HepG2 (cell line): ENCODE measurements at regions not wholly inside any gene's neighbourhood (a gene's known extent, or its start where the extent isn't known, plus 50 kb on each side); places are given as distances from the start of the nearest gene placed in this dataset.

ENCODE experiments used
- ATF3 ChIP-seq: sonication (generic); formaldehyde crosslinking; IDR thresholded peaks from 2 replicates; pipeline ENCODE4 v1.4.0; 2020; ENCODE audit warnings: missing genetic modification reagents
- BCL6 ChIP-seq: IDR thresholded peaks from 2 replicates; pipeline ENCODE4 v1.6.1; 2016; ENCODE audit warnings: missing genetic modification reagents, missing compliant biosample characterization
- CBX1 ChIP-seq: IDR thresholded peaks from one replicate; pipeline ENCODE4 v1.6.1; 2016; ENCODE audit warnings: antibody characterized with exemption, low read depth
- HHEX ChIP-seq: IDR thresholded peaks from 2 replicates; pipeline ENCODE4 v1.6.1; 2016; ENCODE audit warnings: control low read depth
- IKZF4 ChIP-seq: sonication (generic); formaldehyde crosslinking; IDR thresholded peaks from 2 replicates; pipeline ENCODE4 v1.5.1; 2020; ENCODE audit warnings: borderline replicate concordance, mild to moderate bottlenecking, low read depth, missing genetic modification reagents; ENCODE audit errors: not compliant biosample characterization
- JUNB ChIP-seq: sonication (generic); formaldehyde crosslinking; IDR thresholded peaks from 2 replicates; pipeline ENCODE4 v1.8.0; 2022; ENCODE audit warnings: missing genetic modification reagents, mild to moderate bottlenecking, borderline replicate concordance
- KAT7 ChIP-seq: IDR thresholded peaks from 2 replicates; pipeline ENCODE4 v1.6.1; 2018; ENCODE audit warnings: borderline replicate concordance, missing compliant biosample characterization
- KDM1A ChIP-seq: IDR thresholded peaks from 2 replicates; pipeline ENCODE4 v1.6.1; 2016; ENCODE audit warnings: missing compliant biosample characterization
- KMT2B ChIP-seq: IDR thresholded peaks from 2 replicates; pipeline ENCODE4 v1.6.1; 2016; ENCODE audit warnings: missing genetic modification reagents, missing compliant biosample characterization
- MATR3 ChIP-seq: sonication (generic); formaldehyde crosslinking; IDR thresholded peaks from 2 replicates; pipeline ENCODE4 v1.4.0; 2020; ENCODE audit warnings: missing genetic modification reagents
- MED13 ChIP-seq: sonication (generic); formaldehyde crosslinking; IDR thresholded peaks from 2 replicates; pipeline ENCODE4 v1.5.0; 2020; ENCODE audit warnings: missing genetic modification reagents
- NFE2L2 ChIP-seq: fragments of 150-350 bp; IDR thresholded peaks from 2 replicates; pipeline ENCODE4 v1.6.1; 2014; ENCODE audit warnings: low read length
- PHF5A ChIP-seq: IDR thresholded peaks from one replicate; pipeline ENCODE4 v1.6.1; 2018; ENCODE audit warnings: low read depth, missing genetic modification reagents; ENCODE audit not compliant: unreplicated experiment
- PRMT3 ChIP-seq: sonication (generic); formaldehyde crosslinking; IDR thresholded peaks from 2 replicates; pipeline ENCODE4 v1.8.1; 2022; ENCODE audit warnings: low read depth, mild to moderate bottlenecking, moderate library complexity, missing genetic modification reagents, borderline replicate concordance
- RFXAP ChIP-seq: sonication (generic); formaldehyde crosslinking; IDR thresholded peaks from 2 replicates; pipeline ENCODE4 v1.4.0; 2020; ENCODE audit warnings: missing genetic modification reagents, borderline replicate concordance
- SNRNP70 ChIP-seq: fragments of 200-400 bp; formaldehyde crosslinking; IDR thresholded peaks from 2 replicates; pipeline ENCODE4 v1.6.1; 2017; ENCODE audit warnings: mild to moderate bottlenecking, low read depth, low read length, moderate library complexity
- SP140L ChIP-seq: sonication (generic); formaldehyde crosslinking; IDR thresholded peaks from 2 replicates; pipeline ENCODE4 v1.4.0; 2020; ENCODE audit warnings: missing genetic modification reagents, borderline replicate concordance
- TFAP4 ChIP-seq: sonication (generic); IDR thresholded peaks from 2 replicates; pipeline ENCODE4 v1.6.1; 2016; ENCODE audit warnings: low read depth, borderline replicate concordance
- ZNF138 ChIP-seq: sonication (generic); formaldehyde crosslinking; IDR thresholded peaks from 2 replicates; pipeline ENCODE4 v1.5.0; 2020; ENCODE audit warnings: mild to moderate bottlenecking, low read depth, missing genetic modification reagents
- ZNF205 ChIP-seq: IDR thresholded peaks from 2 replicates; pipeline ENCODE4 v1.6.1; 2018; ENCODE audit warnings: missing biosample characterization, missing genetic modification reagents
- ZNF225 ChIP-seq: sonication (generic); formaldehyde crosslinking; IDR thresholded peaks from 2 replicates; pipeline ENCODE4 v1.4.0; 2020; ENCODE audit warnings: mild to moderate bottlenecking, missing genetic modification reagents
- ZNF382 ChIP-seq: sonication (generic); formaldehyde crosslinking; IDR thresholded peaks from 2 replicates; pipeline ENCODE4 v1.5.0; 2020; ENCODE audit warnings: missing genetic modification reagents, mild to moderate bottlenecking, borderline replicate concordance
- ZNF547 ChIP-seq: sonication (generic); formaldehyde crosslinking; IDR thresholded peaks from 2 replicates; pipeline ENCODE4 v1.5.1; 2020; ENCODE audit warnings: mild to moderate bottlenecking, missing genetic modification reagents
- ZNF772 ChIP-seq: sonication (generic); formaldehyde crosslinking; IDR thresholded peaks from 2 replicates; pipeline ENCODE4 v1.5.0; 2020; ENCODE audit warnings: mild to moderate bottlenecking, missing genetic modification reagents
- ZNF782 ChIP-seq: sonication (generic); formaldehyde crosslinking; IDR thresholded peaks from 2 replicates; pipeline ENCODE4 v1.4.0; 2020; ENCODE audit warnings: missing genetic modification reagents, mild to moderate bottlenecking, borderline replicate concordance
- ZNF879 ChIP-seq: sonication (generic); formaldehyde crosslinking; IDR thresholded peaks from 2 replicates; pipeline ENCODE4 v1.8.1; 2023; ENCODE audit warnings: missing genetic modification reagents
- TF ChIP-seq, protein P1 (sequence below), 2 experiments: fragments of 450-650 bp in 1 of 2; sonication (generic) in 1 of 2; formaldehyde crosslinking; IDR thresholded peaks; 2 replicates each; pipeline versions ENCODE4 v1.5.0 to v1.8.0; 2020 to 2022; ENCODE audit warnings: mild to moderate bottlenecking in 1 of 2, missing genetic modification reagents in 1 of 2
- TF ChIP-seq, protein P2 (sequence below): sonication (generic); formaldehyde crosslinking; IDR thresholded peaks from 2 replicates; pipeline ENCODE4 v1.4.0; 2020; ENCODE audit warnings: missing genetic modification reagents, borderline replicate concordance

DNA sequence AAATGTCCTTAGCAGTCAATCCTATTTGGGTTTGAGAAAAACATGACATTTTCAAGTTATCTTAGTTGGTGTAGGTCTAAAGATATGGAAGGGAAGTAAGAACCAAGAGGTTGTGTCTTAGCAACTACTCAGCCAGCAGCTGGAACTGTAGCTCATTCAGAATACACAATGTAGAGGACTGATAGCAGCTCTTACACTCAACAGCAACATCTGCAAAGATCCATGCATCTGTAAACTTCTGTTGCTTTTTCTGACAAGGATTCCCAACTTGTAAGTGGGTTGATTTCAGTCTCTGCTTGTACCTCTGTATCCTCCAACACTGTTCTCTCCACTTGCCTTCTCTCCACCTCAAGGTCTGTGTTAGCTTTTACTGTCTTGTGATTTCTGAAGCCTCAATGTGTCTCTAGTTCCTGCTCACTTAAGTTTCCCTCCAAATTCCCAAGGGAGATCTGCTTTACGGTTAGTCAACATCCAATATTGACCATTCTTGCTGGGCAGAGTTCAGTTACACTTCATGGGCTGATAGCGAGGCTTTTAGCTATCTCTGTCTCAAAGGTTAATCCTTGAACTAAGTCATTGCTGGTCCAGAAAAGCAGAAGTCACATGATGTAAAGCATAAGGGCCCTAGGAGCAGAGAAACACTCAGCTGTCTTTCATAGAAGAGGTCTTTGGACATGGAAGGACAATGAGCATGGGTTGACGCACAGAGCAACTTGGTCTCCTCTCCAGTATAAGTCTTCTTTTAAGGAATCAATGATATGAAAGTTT lies 71.6 kb upstream of the LGSN start (continued):
- TF ChIP-seq IKZF4 (CRISPR knock-in tag) = no peak
- TF ChIP-seq BCL6 (CRISPR knock-in tag) = peak; percentile 93
- TF ChIP-seq ZNF225 (CRISPR knock-in tag) = no peak
- no peak for TF ChIP-seq SNRNP70
- TF ChIP-seq JUNB (CRISPR knock-in tag) = peak; percentile 78; the same call in 1 of the 2 replicates
- TF ChIP-seq RFXAP (CRISPR knock-in tag) = peak; percentile 86; the same call in 1 of the 2 replicates
- TF ChIP-seq NFE2L2 = no peak
- TF ChIP-seq ZNF547 = peak; percentile 38; the same call in 1 of the 2 replicates
- peak; percentile 25 for TF ChIP-seq CBX1
- TF ChIP-seq KDM1A = peak; percentile 87
- peak; percentile 83 for TF ChIP-seq KMT2B (CRISPR knock-in tag)
- TF ChIP-seq ZNF382 (CRISPR knock-in tag) = no peak
- no peak for TF ChIP-seq ZNF138 (CRISPR knock-in tag)
- TF ChIP-seq, protein P1, sequence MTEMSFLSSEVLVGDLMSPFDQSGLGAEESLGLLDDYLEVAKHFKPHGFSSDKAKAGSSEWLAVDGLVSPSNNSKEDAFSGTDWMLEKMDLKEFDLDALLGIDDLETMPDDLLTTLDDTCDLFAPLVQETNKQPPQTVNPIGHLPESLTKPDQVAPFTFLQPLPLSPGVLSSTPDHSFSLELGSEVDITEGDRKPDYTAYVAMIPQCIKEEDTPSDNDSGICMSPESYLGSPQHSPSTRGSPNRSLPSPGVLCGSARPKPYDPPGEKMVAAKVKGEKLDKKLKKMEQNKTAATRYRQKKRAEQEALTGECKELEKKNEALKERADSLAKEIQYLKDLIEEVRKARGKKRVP (CRISPR knock-in tag; IDR thresholded peaks at IDR 0.05) = peak in 1 of 2 experiments; percentile 85; a peak in 2 of 4 replicates
- peak; percentile 93 for TF ChIP-seq PHF5A (CRISPR knock-in tag)
- peak; percentile 89 for TF ChIP-seq HHEX (CRISPR knock-in tag)
- peak; percentile 92 for TF ChIP-seq TFAP4
- TF ChIP-seq ZNF205 (CRISPR knock-in tag) = peak; percentile 98
- TF ChIP-seq MATR3 = no peak
- TF ChIP-seq SP140L = peak; percentile 96; the same call in 1 of the 2 replicates
- peak; percentile 99 for TF ChIP-seq MED13 (CRISPR knock-in tag)
- TF ChIP-seq PRMT3 (CRISPR knock-in tag) = no peak
- TF ChIP-seq, protein P2, sequence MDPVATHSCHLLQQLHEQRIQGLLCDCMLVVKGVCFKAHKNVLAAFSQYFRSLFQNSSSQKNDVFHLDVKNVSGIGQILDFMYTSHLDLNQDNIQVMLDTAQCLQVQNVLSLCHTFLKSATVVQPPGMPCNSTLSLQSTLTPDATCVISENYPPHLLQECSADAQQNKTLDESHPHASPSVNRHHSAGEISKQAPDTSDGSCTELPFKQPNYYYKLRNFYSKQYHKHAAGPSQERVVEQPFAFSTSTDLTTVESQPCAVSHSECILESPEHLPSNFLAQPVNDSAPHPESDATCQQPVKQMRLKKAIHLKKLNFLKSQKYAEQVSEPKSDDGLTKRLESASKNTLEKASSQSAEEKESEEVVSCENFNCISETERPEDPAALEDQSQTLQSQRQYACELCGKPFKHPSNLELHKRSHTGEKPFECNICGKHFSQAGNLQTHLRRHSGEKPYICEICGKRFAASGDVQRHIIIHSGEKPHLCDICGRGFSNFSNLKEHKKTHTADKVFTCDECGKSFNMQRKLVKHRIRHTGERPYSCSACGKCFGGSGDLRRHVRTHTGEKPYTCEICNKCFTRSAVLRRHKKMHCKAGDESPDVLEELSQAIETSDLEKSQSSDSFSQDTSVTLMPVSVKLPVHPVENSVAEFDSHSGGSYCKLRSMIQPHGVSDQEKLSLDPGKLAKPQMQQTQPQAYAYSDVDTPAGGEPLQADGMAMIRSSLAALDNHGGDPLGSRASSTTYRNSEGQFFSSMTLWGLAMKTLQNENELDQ = peak; percentile 68; the same call in 1 of the 2 replicates
- TF ChIP-seq ZNF782 (CRISPR knock-in tag) = no peak
- peak; percentile 96 for TF ChIP-seq KAT7 (CRISPR knock-in tag)
- TF ChIP-seq ZNF772 (CRISPR knock-in tag) = peak; percentile 98
- peak; percentile 68 for TF ChIP-seq ATF3
- TF ChIP-seq ZNF879 (CRISPR knock-in tag) = 0 out of 2 replicates have a peak, but pooled peaks have one; percentile 62
